ENCODE measurements at regions not wholly inside any gene's neighbourhood (a gene's known extent, or its start where the extent isn't known, plus 50 kb on each side); places are given as distances from the start of the nearest gene placed in this dataset.

DNA sequence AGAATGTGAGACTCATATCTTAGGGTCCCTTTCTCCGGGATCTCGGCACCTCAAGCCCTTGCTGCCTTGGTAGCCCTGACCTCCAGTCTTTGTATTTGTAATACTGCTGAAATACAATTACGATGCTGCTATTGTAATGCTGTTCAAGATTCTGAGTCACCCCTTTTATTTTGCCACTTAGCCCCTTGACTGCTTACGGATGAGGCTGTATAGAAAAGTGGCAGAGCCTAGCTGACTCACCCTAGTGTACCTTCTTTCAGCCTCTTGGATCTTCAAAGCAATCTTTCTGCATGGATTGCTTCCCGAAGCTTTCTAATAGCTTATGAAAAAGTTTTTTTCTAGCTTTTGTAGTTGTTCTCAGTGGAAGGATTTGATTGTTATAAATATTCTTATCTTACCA is 187.9 kb downstream of the KCNJ2 start:
- TF ChIP-seq EZH2phosphoT487 (IDR thresholded peaks at IDR 0.05; ENCODE audit: borderline replicate concordance) (no peak), CTCF (conservative IDR thresholded peaks at IDR 0.05; ENCODE audit: low read length) (no peak)
- H3K4me3 ChIP-seq (ENCODE audit: low read length, poor library complexity, severe bottlenecking) = no peak overlapping the region
- H3K9ac ChIP-seq (ENCODE audit: low read depth, low read length, poor library complexity, severe bottlenecking) = no peak overlapping the region
- H2AFZ ChIP-seq (ENCODE audit: low read length) = no peak overlapping the region
- H3F3A ChIP-seq (ENCODE audit: low read depth) = no peaks in the 10 kb centered on the region
- no peaks in the 10 kb centered on the region for H3K36me3 ChIP-seq (ENCODE audit: insufficient read depth, low read length)
- no peaks in the 10 kb centered on the region for H3K9me2 ChIP-seq (replicated peaks; ENCODE audit: low read depth, low read length)
- H3K9me3 ChIP-seq (ENCODE audit: insufficient read depth, low read depth, low read length) = no peaks in the 10 kb centered on the region
- no peaks in the 10 kb centered on the region for H3K79me2 ChIP-seq (ENCODE audit: insufficient read depth, low read length)
- H3K4me2 ChIP-seq (ENCODE audit: low read depth, low read length, poor library complexity, severe bottlenecking) = no peak overlapping the region
- H3K27me3 ChIP-seq (ENCODE audit: insufficient read depth, low read length, poor library complexity, severe bottlenecking) = no peaks in the 10 kb centered on the region
- no peaks in the 10 kb centered on the region for H3K4me1 ChIP-seq (ENCODE audit: insufficient read depth, low read length, poor library complexity, severe bottlenecking)
- no peaks in the 10 kb centered on the region for H4K20me1 ChIP-seq (ENCODE audit: insufficient read depth, low read length, poor library complexity, severe bottlenecking)

- H3K4me3 ChIP-seq (ENCODE audit: low read length, poor library complexity, severe bottlenecking) = no peak overlapping the region
- H3K36me3 ChIP-seq (ENCODE audit: insufficient read depth, low read length) = no peaks in the 10 kb centered on the region
- no peak for TF ChIP-seq CTCF (conservative IDR thresholded peaks at IDR 0.05; ENCODE audit: low read length)
- no peak for TF ChIP-seq EZH2phosphoT487 (IDR thresholded peaks at IDR 0.05; ENCODE audit: borderline replicate concordance)
- no peak overlapping the region for H3K9ac ChIP-seq (ENCODE audit: low read depth, low read length, poor library complexity, severe bottlenecking)
- H3F3A ChIP-seq (ENCODE audit: low read depth) = no peaks in the 10 kb centered on the region
- no peaks in the 10 kb centered on the region for H4K20me1 ChIP-seq (ENCODE audit: insufficient read depth, low read length, poor library complexity, severe bottlenecking)
- H3K79me2 ChIP-seq (ENCODE audit: insufficient read depth, low read length) = no peaks in the 10 kb centered on the region
- no peaks in the 10 kb centered on the region for H3K9me3 ChIP-seq (ENCODE audit: insufficient read depth, low read depth, low read length)
- no peaks in the 10 kb centered on the region for H3K27me3 ChIP-seq (ENCODE audit: insufficient read depth, low read length, poor library complexity, severe bottlenecking)
- H3K4me1 ChIP-seq (ENCODE audit: insufficient read depth, low read length, poor library complexity, severe bottlenecking) = no peaks in the 10 kb centered on the region
- no peak overlapping the region for H2AFZ ChIP-seq (ENCODE audit: low read length)
- no peak overlapping the region for H3K4me2 ChIP-seq (ENCODE audit: low read depth, low read length, poor library complexity, severe bottlenecking)
- H3K9me2 ChIP-seq (replicated peaks; ENCODE audit: low read depth, low read length) = no peaks in the 10 kb centered on the region
Measured at GRCh38 chr17:70365091-70365583, 195.8 kb downstream of the KCNJ2 start.

DNA sequence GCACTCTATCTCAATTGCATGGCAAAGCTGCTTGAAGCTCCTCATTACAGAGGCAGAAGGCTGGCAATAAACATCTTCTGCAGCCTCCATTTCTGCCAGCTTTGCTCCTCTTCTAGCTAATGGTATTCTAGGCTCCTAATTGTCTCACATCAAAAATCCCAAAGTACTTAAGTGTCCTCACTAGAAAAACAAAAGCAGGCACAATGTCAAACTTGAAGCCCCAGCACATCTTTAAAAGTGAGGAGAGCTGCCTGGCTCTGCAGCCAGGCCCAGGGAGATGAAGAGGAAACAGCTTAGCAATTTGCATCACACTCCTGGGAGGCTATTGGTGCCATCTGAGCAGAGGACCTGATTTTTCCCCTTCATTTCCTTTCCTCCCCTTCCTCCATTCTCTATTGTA is 197.1 kb downstream of the KCNJ2 start:
- no peaks in the 10 kb centered on the region for H3K4me1 ChIP-seq (ENCODE audit: insufficient read depth, low read length, poor library complexity, severe bottlenecking)
- H3K9me2 ChIP-seq (replicated peaks; ENCODE audit: low read depth, low read length) = no peaks in the 10 kb centered on the region
- H3K4me3 ChIP-seq (ENCODE audit: low read length, poor library complexity, severe bottlenecking) = no peak overlapping the region
- no peaks in the 10 kb centered on the region for H3K27me3 ChIP-seq (ENCODE audit: insufficient read depth, low read length, poor library complexity, severe bottlenecking)
- no peaks in the 10 kb centered on the region for H3K79me2 ChIP-seq (ENCODE audit: insufficient read depth, low read length)
- no peak overlapping the region for H2AFZ ChIP-seq (ENCODE audit: low read length)
- H3K4me2 ChIP-seq (ENCODE audit: low read depth, low read length, poor library complexity, severe bottlenecking) = no peak overlapping the region
- no peaks in the 10 kb centered on the region for H3K36me3 ChIP-seq (ENCODE audit: insufficient read depth, low read length)
- H3F3A ChIP-seq (ENCODE audit: low read depth) = no peaks in the 10 kb centered on the region
- no peaks in the 10 kb centered on the region for H3K9me3 ChIP-seq (ENCODE audit: insufficient read depth, low read depth, low read length)
- no peak for TF ChIP-seq EZH2phosphoT487 (IDR thresholded peaks at IDR 0.05; ENCODE audit: borderline replicate concordance)
- no peak overlapping the region for H3K9ac ChIP-seq (ENCODE audit: low read depth, low read length, poor library complexity, severe bottlenecking)
- H4K20me1 ChIP-seq (ENCODE audit: insufficient read depth, low read length, poor library complexity, severe bottlenecking) = no peaks in the 10 kb centered on the region

GRCh38 chr17:70368011-70368410 is 198.7 kb downstream of the KCNJ2 start:
- Histone ChIP-seq H3K4me1 (ENCODE audit: insufficient read depth, low read length, poor library complexity, severe bottlenecking) (no peaks in the 10 kb centered on the region), H3K9me3 (ENCODE audit: insufficient read depth, low read depth, low read length) (no peaks in the 10 kb centered on the region), H3K27me3 (ENCODE audit: insufficient read depth, low read length, poor library complexity, severe bottlenecking) (no peaks in the 10 kb centered on the region), H3K4me2 (ENCODE audit: low read depth, low read length, poor library complexity, severe bottlenecking) (no peak overlapping the region), H3K9me2 (replicated peaks; ENCODE audit: low read depth, low read length) (no peaks in the 10 kb centered on the region), H3K36me3 (ENCODE audit: insufficient read depth, low read length) (no peaks in the 10 kb centered on the region), H3K79me2 (ENCODE audit: insufficient read depth, low read length) (no peaks in the 10 kb centered on the region), H3F3A (ENCODE audit: low read depth) (no peaks in the 10 kb centered on the region), H3K9ac (ENCODE audit: low read depth, low read length, poor library complexity, severe bottlenecking) (no peak overlapping the region), H4K20me1 (ENCODE audit: insufficient read depth, low read length, poor library complexity, severe bottlenecking) (no peaks in the 10 kb centered on the region), H2AFZ (ENCODE audit: low read length) (no peak overlapping the region), H3K4me3 (ENCODE audit: low read length, poor library complexity, severe bottlenecking) (no peak overlapping the region)
- TF ChIP-seq EZH2phosphoT487 (IDR thresholded peaks at IDR 0.05; ENCODE audit: borderline replicate concordance) = no peak
- no peak for TF ChIP-seq CTCF (conservative IDR thresholded peaks at IDR 0.05; ENCODE audit: low read length)

Data from Loucy (cell line).